ENCODE measurements at regions not wholly inside any gene's neighbourhood (a gene's known extent, or its start where the extent isn't known, plus 50 kb on each side); places are given as distances from the start of the nearest gene placed in this dataset.

- ATAC-seq (no peak), DNase-seq (ENCODE audit: low read depth, low spot score) (no peak), FAIRE-seq (no peak)
- ChIA-PET CTCF (no interaction called here), SMC1A (ENCODE audit: uncharacterized antibody, unreplicated experiment) (no interaction called here), POLR2A (no interaction called here), RAD21 (ENCODE audit: unreplicated experiment) (no interaction called here)
- in situ Hi-C loops (cut with MboI): no loop called here
- H3K9me3 ChIP-seq (replicated peaks; ENCODE audit: control insufficient read depth, insufficient read depth, low read length): no peaks in the 10 kb centered on the region
- TF ChIP-seq MYC (IDR thresholded peaks at IDR 0.05; ENCODE audit: insufficient read depth, insufficient read length, insufficient replicate concordance, low read length, severe bottlenecking) (no peak), YY1 (IDR thresholded peaks at IDR 0.05; ENCODE audit: low read depth, low read length) (no peak), WRNIP1 (IDR thresholded peaks at IDR 0.05; ENCODE audit: borderline replicate concordance, low read depth, low read length) (no peak), SUZ12 (IDR thresholded peaks at IDR 0.05; ENCODE audit: unreplicated experiment) (no peak)
- TF ChIP-seq, protein P1, sequence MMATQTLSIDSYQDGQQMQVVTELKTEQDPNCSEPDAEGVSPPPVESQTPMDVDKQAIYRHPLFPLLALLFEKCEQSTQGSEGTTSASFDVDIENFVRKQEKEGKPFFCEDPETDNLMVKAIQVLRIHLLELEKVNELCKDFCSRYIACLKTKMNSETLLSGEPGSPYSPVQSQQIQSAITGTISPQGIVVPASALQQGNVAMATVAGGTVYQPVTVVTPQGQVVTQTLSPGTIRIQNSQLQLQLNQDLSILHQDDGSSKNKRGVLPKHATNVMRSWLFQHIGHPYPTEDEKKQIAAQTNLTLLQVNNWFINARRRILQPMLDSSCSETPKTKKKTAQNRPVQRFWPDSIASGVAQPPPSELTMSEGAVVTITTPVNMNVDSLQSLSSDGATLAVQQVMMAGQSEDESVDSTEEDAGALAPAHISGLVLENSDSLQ (IDR thresholded peaks at IDR 0.05): no peak
- H3K79me2 ChIP-seq (ENCODE audit: control insufficient read depth, insufficient read depth, low read length): no peaks in the 10 kb centered on the region
- H3K36me3 ChIP-seq (ENCODE audit: control insufficient read depth in 2 of 2, insufficient read depth in 2 of 2, low read length in 1 of 2): no peaks in the 10 kb centered on the region
- BruUV-seq (replicated peaks): no TSS peak
- H3K4me3 ChIP-seq: no peak overlapping the region
- intact Hi-C loops (cut with micrococcal nuclease; ENCODE audit: unreplicated experiment): no loop called here
- H4K20me1 ChIP-seq (ENCODE audit: control insufficient read depth, insufficient read depth): no peaks in the 10 kb centered on the region
- no peak overlapping the region for H2AFZ ChIP-seq (ENCODE audit: control insufficient read depth, low read depth, low read length)
- no peaks in the 10 kb centered on the region for H3K4me1 ChIP-seq (ENCODE audit: control insufficient read depth, insufficient read depth, low read length)
- H3K27ac ChIP-seq (ENCODE audit: control insufficient read depth, insufficient read depth): no peak overlapping the region
- H3K4me2 ChIP-seq (ENCODE audit: control insufficient read depth, insufficient read depth): no peak overlapping the region
- no peaks in the 10 kb centered on the region for H3K27me3 ChIP-seq (replicated peaks in 1 of 2; ENCODE audit: control insufficient read depth in 2 of 2, insufficient read depth in 2 of 2, low read length in 1 of 2)
- H3K9ac ChIP-seq (ENCODE audit: control insufficient read depth, insufficient read depth, low read length): no peak overlapping the region
Measured at GRCh38 chr4:111453216-111453615, 692.0 kb upstream of the FAM241A start.

DNA sequence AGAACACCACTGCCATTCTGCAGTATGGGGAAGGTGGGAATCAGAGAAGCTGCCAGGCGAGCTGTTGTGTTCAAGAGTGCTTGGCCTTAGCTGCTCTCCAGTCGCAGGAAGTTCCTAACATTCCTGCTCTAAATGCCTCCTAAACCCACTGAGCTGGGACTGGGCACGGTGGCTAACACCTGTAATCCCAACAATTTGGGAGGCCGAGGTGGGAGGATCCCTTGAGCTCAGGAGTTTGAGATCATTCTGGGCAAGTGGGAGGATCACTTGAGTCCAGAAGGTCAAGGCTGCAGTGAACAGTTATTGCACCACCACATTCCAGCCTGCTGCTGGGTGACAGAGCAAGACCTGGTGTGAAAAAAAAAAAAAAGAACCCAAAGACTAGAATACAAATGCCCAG lies 690.3 kb upstream of the FAM241A start:
- in situ Hi-C loops (cut with MboI) (no loop called here), intact Hi-C loops (cut with micrococcal nuclease; ENCODE audit: unreplicated experiment) (no loop called here)
- no peaks in the 10 kb centered on the region for H3K4me1 ChIP-seq (ENCODE audit: control insufficient read depth, insufficient read depth, low read length)
- no peak overlapping the region for H3K4me3 ChIP-seq
- H3K27me3 ChIP-seq (replicated peaks in 1 of 2; ENCODE audit: control insufficient read depth in 2 of 2, insufficient read depth in 2 of 2, low read length in 1 of 2): no peaks in the 10 kb centered on the region
- 16% methylated on average over 4 of the region's 4 CpGs for WGBS (ENCODE audit: insufficient coverage, insufficient replicate concordance, low lambda C conversion rate, missing lambda C conversion rate)
- SMC1A ChIA-PET (ENCODE audit: uncharacterized antibody, unreplicated experiment): interaction anchor here (1.0 kb wide), 1 partner anchor 44 kb away, joined by 3 read pairs; no protein-coding TSS in a partner anchor
- H3K9me3 ChIP-seq (replicated peaks; ENCODE audit: control insufficient read depth, insufficient read depth, low read length): no peaks in the 10 kb centered on the region
- no peaks in the 10 kb centered on the region for H3K79me2 ChIP-seq (ENCODE audit: control insufficient read depth, insufficient read depth, low read length)
- RAD21 ChIA-PET (ENCODE audit: unreplicated experiment): no interaction called here
- no peaks in the 10 kb centered on the region for H4K20me1 ChIP-seq (ENCODE audit: control insufficient read depth, insufficient read depth)
- no peak for TF ChIP-seq ATF7 (IDR thresholded peaks at IDR 0.05; ENCODE audit: low read depth)
- TF ChIP-seq NR2F1 (conservative IDR thresholded peaks at IDR 0.05): no peak
- no peak for TF ChIP-seq ELK1 (IDR thresholded peaks at IDR 0.05; ENCODE audit: low read depth, low read length)
- FAIRE-seq (no peak), ATAC-seq (no peak), DNase-seq (ENCODE audit: low read depth, low spot score) (no peak)
- POLR2A ChIA-PET: interaction anchor here (0.7 kb wide), 1 partner anchor 55 kb away, joined by 3 read pairs; no protein-coding TSS in a partner anchor
- no TSS peak for BruUV-seq (replicated peaks)
- H3K4me2 ChIP-seq (ENCODE audit: control insufficient read depth, insufficient read depth): no peak overlapping the region
- H3K9ac ChIP-seq (ENCODE audit: control insufficient read depth, insufficient read depth, low read length): no peak overlapping the region
- no peak overlapping the region for H2AFZ ChIP-seq (ENCODE audit: control insufficient read depth, low read depth, low read length)
- no peaks in the 10 kb centered on the region for H3K36me3 ChIP-seq (ENCODE audit: control insufficient read depth in 2 of 2, insufficient read depth in 2 of 2, low read length in 1 of 2)
- CTCF ChIA-PET: no interaction called here
- no peak overlapping the region for H3K27ac ChIP-seq (ENCODE audit: control insufficient read depth, insufficient read depth)
